ENCODE measurements at regions not wholly inside any gene's neighbourhood (a gene's known extent, or its start where the extent isn't known, plus 50 kb on each side); places are given as distances from the start of the nearest gene placed in this dataset.

GRCh38 chr10:35784751-35785150 is 142.7 kb upstream of the FZD8 start:
- H3K36me3 ChIP-seq (ENCODE audit: control insufficient read depth in 4 of 4, insufficient read depth in 4 of 4, low read length in 4 of 4), result no peaks in the 10 kb centered on the region
- WGBS, 2 donors, result 73 to 83% methylated on average over 5 of the region's 5 CpGs

DNA sequence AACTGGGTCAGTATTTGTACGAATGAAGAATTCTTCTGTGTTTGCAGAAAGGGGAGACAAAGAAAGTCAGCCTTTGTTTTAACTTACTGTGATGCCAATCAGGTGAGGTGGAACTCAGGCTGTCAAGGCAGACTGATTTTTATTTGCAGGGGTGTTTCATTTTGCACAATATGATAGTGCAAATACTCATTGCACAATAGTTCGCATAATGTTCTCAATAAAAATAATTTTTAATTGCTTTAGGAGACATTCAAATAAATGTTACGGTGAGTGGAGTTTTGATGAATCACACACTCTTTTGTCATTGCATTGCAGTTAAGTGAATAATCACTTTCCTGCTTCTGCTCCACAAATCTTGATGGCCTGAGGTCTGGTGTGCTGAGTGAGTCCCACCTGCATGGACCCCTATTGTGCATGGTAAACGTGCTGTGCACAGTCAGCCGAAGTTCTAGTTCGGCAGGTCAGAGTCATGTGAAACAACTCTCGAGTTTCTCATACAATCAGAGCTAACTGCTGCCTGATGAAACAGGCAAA is 141.3 kb upstream of the FZD8 start:
- H3K4me1 ChIP-seq (ENCODE audit: control insufficient read depth in 5 of 5, insufficient read depth in 5 of 5, low read length in 5 of 5), result no peaks in the 10 kb centered on the region
- H3K9me3 ChIP-seq (ENCODE audit: control insufficient read depth in 4 of 4, insufficient read depth in 3 of 4, low read length in 3 of 4), result peaks cover 0 to 2% (median 0%) of the 10 kb centered on the region in 4 donors
- no peaks in the 10 kb centered on the region for H3K27me3 ChIP-seq (ENCODE audit: control insufficient read depth in 3 of 3, insufficient read depth in 3 of 3, low read length in 2 of 3)
- H3K27ac ChIP-seq (ENCODE audit: low read depth in 1 of 2, low read length in 1 of 2), result no peak overlapping the region
- no peak overlapping the region for H3K9ac ChIP-seq (ENCODE audit: insufficient read depth in 1 of 2, low read length in 2 of 2)
- H3K4me3 ChIP-seq, result no peak overlapping the region
- TF ChIP-seq, protein P1, sequence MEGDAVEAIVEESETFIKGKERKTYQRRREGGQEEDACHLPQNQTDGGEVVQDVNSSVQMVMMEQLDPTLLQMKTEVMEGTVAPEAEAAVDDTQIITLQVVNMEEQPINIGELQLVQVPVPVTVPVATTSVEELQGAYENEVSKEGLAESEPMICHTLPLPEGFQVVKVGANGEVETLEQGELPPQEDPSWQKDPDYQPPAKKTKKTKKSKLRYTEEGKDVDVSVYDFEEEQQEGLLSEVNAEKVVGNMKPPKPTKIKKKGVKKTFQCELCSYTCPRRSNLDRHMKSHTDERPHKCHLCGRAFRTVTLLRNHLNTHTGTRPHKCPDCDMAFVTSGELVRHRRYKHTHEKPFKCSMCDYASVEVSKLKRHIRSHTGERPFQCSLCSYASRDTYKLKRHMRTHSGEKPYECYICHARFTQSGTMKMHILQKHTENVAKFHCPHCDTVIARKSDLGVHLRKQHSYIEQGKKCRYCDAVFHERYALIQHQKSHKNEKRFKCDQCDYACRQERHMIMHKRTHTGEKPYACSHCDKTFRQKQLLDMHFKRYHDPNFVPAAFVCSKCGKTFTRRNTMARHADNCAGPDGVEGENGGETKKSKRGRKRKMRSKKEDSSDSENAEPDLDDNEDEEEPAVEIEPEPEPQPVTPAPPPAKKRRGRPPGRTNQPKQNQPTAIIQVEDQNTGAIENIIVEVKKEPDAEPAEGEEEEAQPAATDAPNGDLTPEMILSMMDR (IDR thresholded peaks at IDR 0.05; ENCODE audit: control extremely low read depth, extremely low read depth), result no peak
- WGBS, 2 donors, result 51 to 74% methylated on average over 7 of the region's 7 CpGs
- no peaks in the 10 kb centered on the region for H3K36me3 ChIP-seq (ENCODE audit: control insufficient read depth in 4 of 4, insufficient read depth in 4 of 4, low read length in 4 of 4)
- ATAC-seq (ENCODE audit: insufficient read depth, low FRiP score), result no peak
- no peak for DNase-seq

More at GRCh38 chr10:35784751-35785150, 142.7 kb upstream of the FZD8 start:
- H3K27me3 ChIP-seq (ENCODE audit: control insufficient read depth in 3 of 3, insufficient read depth in 3 of 3, low read length in 2 of 3), result no peaks in the 10 kb centered on the region
- no peak for DNase-seq
- no peak overlapping the region for H3K4me3 ChIP-seq
- no peak overlapping the region for H3K9ac ChIP-seq (ENCODE audit: insufficient read depth in 1 of 2, low read length in 2 of 2)
- TF ChIP-seq, protein P1 (IDR thresholded peaks at IDR 0.05; ENCODE audit: control extremely low read depth, extremely low read depth), result no peak
- H3K27ac ChIP-seq (ENCODE audit: low read depth in 1 of 2, low read length in 1 of 2), result no peak overlapping the region
- ATAC-seq (ENCODE audit: insufficient read depth, low FRiP score), result no peak
- H3K9me3 ChIP-seq (ENCODE audit: control insufficient read depth in 4 of 4, insufficient read depth in 3 of 4, low read length in 3 of 4), result peaks cover 0 to 2% (median 1%) of the 10 kb centered on the region in 4 donors
- H3K4me1 ChIP-seq (ENCODE audit: control insufficient read depth in 5 of 5, insufficient read depth in 5 of 5, low read length in 5 of 5), result no peaks in the 10 kb centered on the region

DNA sequence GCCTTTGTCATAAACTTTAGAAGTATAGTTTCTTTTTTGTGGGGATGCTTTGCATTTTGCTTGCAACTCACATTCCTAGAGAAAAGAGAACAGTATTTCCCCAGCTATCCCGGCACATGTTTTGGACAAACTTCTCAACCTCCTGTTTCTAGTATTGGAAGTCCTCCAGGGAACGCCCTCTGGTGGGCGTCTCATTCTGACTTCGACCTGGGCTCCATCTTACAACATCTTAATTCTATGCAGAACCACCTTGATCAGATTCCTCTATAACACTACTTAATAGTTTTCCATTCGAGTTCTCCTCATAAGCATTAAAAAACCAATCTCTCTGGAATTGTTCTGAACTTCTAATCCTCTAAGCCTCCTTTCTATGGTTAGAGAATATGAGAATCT is 139.5 kb upstream of the FZD8 start:
- no peaks in the 10 kb centered on the region for H3K9me3 ChIP-seq (ENCODE audit: control insufficient read depth in 4 of 4, insufficient read depth in 3 of 4, low read length in 3 of 4)
- no peaks in the 10 kb centered on the region for H3K36me3 ChIP-seq (ENCODE audit: control insufficient read depth in 4 of 4, insufficient read depth in 4 of 4, low read length in 4 of 4)
- 54 to 69% methylated on average over 5 of the region's 5 CpGs for WGBS, 2 donors
- no peak overlapping the region for H3K4me3 ChIP-seq
- peak in 2 of 3 donors; percentile 20 to 31 for DNase-seq
- no peaks in the 10 kb centered on the region for H3K27me3 ChIP-seq (ENCODE audit: control insufficient read depth in 3 of 3, insufficient read depth in 3 of 3, low read length in 2 of 3)
- no peaks in the 10 kb centered on the region for H3K4me1 ChIP-seq (ENCODE audit: control insufficient read depth in 5 of 5, insufficient read depth in 5 of 5, low read length in 5 of 5)
- no peak for ATAC-seq (ENCODE audit: insufficient read depth, low FRiP score)
- TF ChIP-seq, protein P1 (IDR thresholded peaks at IDR 0.05; ENCODE audit: control extremely low read depth, extremely low read depth), result no peak
- H3K27ac ChIP-seq (ENCODE audit: low read depth in 1 of 2, low read length in 1 of 2), result no peak overlapping the region
- no peak overlapping the region for H3K9ac ChIP-seq (ENCODE audit: insufficient read depth in 1 of 2, low read length in 2 of 2)
